Breast epithelium (tissue), 4 donors: ENCODE measurements at regions not wholly inside any gene's neighbourhood (a gene's known extent, or its start where the extent isn't known, plus 50 kb on each side); places are given as distances from the start of the nearest gene placed in this dataset.

Source experiments
- DNase-seq, 2 donors: peaks; one replicate each; pipeline ENCODE4 v3.0.0-alpha.2; 2019; ENCODE audit warnings: low spot score in 2 of 2
- H3K27ac ChIP-seq, 2 donors: fragments of 200-600 bp; sonication (generic) in 1 of 2; one replicate each; pipeline ENCODE4 v1.5.1; 2016 to 2019; ENCODE audit warnings: mild to moderate bottlenecking in 1 of 2
- H3K27me3 ChIP-seq, 2 donors: fragments of 200-600 bp; sonication (generic) in 1 of 2; one replicate each; pipeline versions ENCODE4 v1.5.1 to v1.6.0; 2017 to 2019; ENCODE audit warnings: control low read depth in 1 of 2, mild to moderate bottlenecking in 1 of 2
- H3K36me3 ChIP-seq: fragments of 200-600 bp; one replicate; pipeline ENCODE4 v1.5.1; 2019
- H3K4me1 ChIP-seq, 2 donors: fragments of 200-600 bp; sonication (generic); one replicate each; pipeline ENCODE4 v1.5.1; 2016 to 2019; ENCODE audit warnings: control low read depth in 1 of 2
- H3K4me3 ChIP-seq, 3 donors: fragments of 200-600 bp; sonication (generic); 1 replicate in 2 of 3; 2 replicates in 1 of 3; pipeline ENCODE4 v1.5.1; 2016 to 2019; ENCODE audit warnings: mild to moderate bottlenecking in 3 of 3, moderate library complexity in 2 of 3
- H3K9me3 ChIP-seq, 2 donors: fragments of 200-600 bp; sonication (generic) in 1 of 2; one replicate each; pipeline ENCODE4 v1.5.1; 2016 to 2019; ENCODE audit warnings: control low read depth in 1 of 2
- CTCF ChIP-seq, 3 donors: fragments of 450-650 bp; IDR thresholded peaks; one replicate each; pipeline ENCODE4 v1.5.1; 2016 to 2017; ENCODE audit warnings: antibody characterized with exemption in 3 of 3, mild to moderate bottlenecking in 3 of 3, moderate library complexity in 3 of 3
- POLR2A ChIP-seq: fragments of 450-650 bp; IDR thresholded peaks from one replicate; pipeline ENCODE4 v1.6.1; 2016; ENCODE audit warnings: antibody characterized with exemption, mild to moderate bottlenecking, moderate library complexity
- POLR2AphosphoS5 ChIP-seq, 3 donors: sonication (generic); formaldehyde crosslinking; IDR thresholded peaks; one replicate each; pipeline ENCODE4 v1.6.1; 2017; ENCODE audit warnings: antibody characterized with exemption in 3 of 3
- intact Hi-C: fragments of 100-400 bp; cut with DNase I; formaldehyde crosslinking; loops from one replicate; pipeline ENCODE4 v1.15.1; 2023; ENCODE audit warnings: low total_unique reads

GRCh38 chr13:59120297-59120843, 1043.4 kb downstream of the DIAPH3 start:
- Histone ChIP-seq H3K27me3 (no peaks in the 10 kb centered on the region), H3K9me3 (no peaks in the 10 kb centered on the region), H3K4me3 (no peak overlapping the region), H3K27ac (no peak overlapping the region), H3K4me1 (no peaks in the 10 kb centered on the region), H3K36me3 (no peaks in the 10 kb centered on the region)
- no peak for DNase-seq
- TF ChIP-seq CTCF (IDR thresholded peaks at IDR 0.05) (no peak), POLR2AphosphoS5 (IDR thresholded peaks at IDR 0.05) (no peak), POLR2A (no peak)
- intact Hi-C loops = no loop called here

- Histone ChIP-seq H3K4me3 (no peak overlapping the region), H3K4me1 (no peaks in the 10 kb centered on the region), H3K9me3 (no peaks in the 10 kb centered on the region), H3K27ac (no peak overlapping the region), H3K27me3 (no peaks in the 10 kb centered on the region), H3K36me3 (no peaks in the 10 kb centered on the region)
- no peak for DNase-seq
- intact Hi-C loops = no loop called here
- TF ChIP-seq CTCF (IDR thresholded peaks at IDR 0.05) = no peak
- TF ChIP-seq POLR2AphosphoS5 (IDR thresholded peaks at IDR 0.05) = no peak
- TF ChIP-seq POLR2A = no peak
Measured at GRCh38 chr13:59121507-59121906, 1042.2 kb downstream of the DIAPH3 start.

GRCh38 chr13:59126474-59126873, 1037.3 kb downstream of the DIAPH3 start:
- Histone ChIP-seq H3K4me3 (no peak overlapping the region), H3K27ac (no peak overlapping the region), H3K36me3 (no peaks in the 10 kb centered on the region)

GRCh38 chr13:59133903-59134302, 1029.8 kb downstream of the DIAPH3 start:
- Histone ChIP-seq H3K27ac (no peak overlapping the region), H3K4me3 (no peak overlapping the region), H3K36me3 (no peaks in the 10 kb centered on the region), H3K9me3 (no peaks in the 10 kb centered on the region), H3K27me3 (no peaks in the 10 kb centered on the region), H3K4me1 (no peaks in the 10 kb centered on the region)
- intact Hi-C loops = no loop called here
- TF ChIP-seq CTCF (IDR thresholded peaks at IDR 0.05) = no peak
- TF ChIP-seq POLR2AphosphoS5 (IDR thresholded peaks at IDR 0.05) = no peak
- TF ChIP-seq POLR2A = no peak
- DNase-seq = no peak

More at GRCh38 chr13:59126474-59126873, 1037.3 kb downstream of the DIAPH3 start:
- no peak for TF ChIP-seq POLR2A
- no peak for TF ChIP-seq CTCF (IDR thresholded peaks at IDR 0.05)
- no peak for TF ChIP-seq POLR2AphosphoS5 (IDR thresholded peaks at IDR 0.05)
- DNase-seq = no peak
- intact Hi-C loops = no loop called here
- no peaks in the 10 kb centered on the region for H3K9me3 ChIP-seq
- H3K4me1 ChIP-seq = no peaks in the 10 kb centered on the region
- no peaks in the 10 kb centered on the region for H3K27me3 ChIP-seq

- H3K27ac ChIP-seq = no peak overlapping the region
- H3K27me3 ChIP-seq = no peaks in the 10 kb centered on the region
- no peaks in the 10 kb centered on the region for H3K4me1 ChIP-seq
- intact Hi-C loops = no loop called here
- TF ChIP-seq POLR2A (no peak), CTCF (IDR thresholded peaks at IDR 0.05) (no peak), POLR2AphosphoS5 (IDR thresholded peaks at IDR 0.05) (no peak)
- no peaks in the 10 kb centered on the region for H3K9me3 ChIP-seq
- no peak overlapping the region for H3K4me3 ChIP-seq
- H3K36me3 ChIP-seq = no peaks in the 10 kb centered on the region
- DNase-seq = no peak
Measured at GRCh38 chr13:59144700-59145099, 1019.0 kb downstream of the DIAPH3 start.
